H9 (cell line): ENCODE measurements at regions not wholly inside any gene's neighbourhood (a gene's known extent, or its start where the extent isn't known, plus 50 kb on each side); places are given as distances from the start of the nearest gene placed in this dataset.

Experiments used
- DNase-seq: peaks from one replicate; pipeline ENCODE4 v3.0.0-alpha.2; 2017
- H2AFZ ChIP-seq: one replicate; pipeline ENCODE4 v1.6.1; 2013; ENCODE audit warnings: mild to moderate bottlenecking, low read length, control low read depth, moderate library complexity
- H2AK5ac ChIP-seq: 2 replicates; pipeline ENCODE4 v1.6.1; 2013; ENCODE audit warnings: low read length, control low read depth, mixed read lengths; ENCODE audit not compliant: insufficient read length
- H2BK120ac ChIP-seq: one replicate; pipeline ENCODE4 v1.6.1; 2013; ENCODE audit warnings: low read depth, mild to moderate bottlenecking, low read length, control low read depth, inconsistent platforms; ENCODE audit not compliant: poor library complexity, severe bottlenecking
- H2BK12ac ChIP-seq: 2 replicates; pipeline ENCODE4 v1.6.1; 2013; ENCODE audit warnings: low read length, control low read depth, mixed read lengths, low read depth; ENCODE audit not compliant: insufficient read length
- H2BK15ac ChIP-seq: 2 replicates; pipeline ENCODE4 v1.6.1; 2013; ENCODE audit warnings: low read depth, low read length, control low read depth
- H2BK20ac ChIP-seq: one replicate; pipeline ENCODE4 v1.6.1; 2013; ENCODE audit warnings: low read depth, mild to moderate bottlenecking, low read length, control low read depth, inconsistent platforms; ENCODE audit not compliant: poor library complexity, severe bottlenecking
- H2BK5ac ChIP-seq: 2 replicates; pipeline ENCODE4 v1.6.1; 2013; ENCODE audit warnings: low read length, control low read depth, mixed read lengths; ENCODE audit not compliant: insufficient read length
- H3K14ac ChIP-seq: 2 replicates; pipeline ENCODE4 v1.6.1; 2013; ENCODE audit warnings: low read length, control low read depth; ENCODE audit not compliant: insufficient read depth
- H3K18ac ChIP-seq: 2 replicates; pipeline ENCODE4 v1.6.1; 2013; ENCODE audit warnings: low read depth, mild to moderate bottlenecking, mixed read lengths, low read length, control low read depth; ENCODE audit not compliant: insufficient read length
- H3K23ac ChIP-seq: 2 replicates; pipeline ENCODE4 v1.6.1; 2013; ENCODE audit warnings: low read length, control low read depth, mixed read lengths, low read depth; ENCODE audit not compliant: insufficient read length
- H3K23me2 ChIP-seq: 2 replicates; pipeline ENCODE4 v1.6.1; 2013; ENCODE audit warnings: low read depth, mild to moderate bottlenecking, mixed read lengths, low read length, control low read depth; ENCODE audit not compliant: insufficient read length, poor library complexity, severe bottlenecking
- H3K27ac ChIP-seq: 2 replicates; pipeline ENCODE4 v1.5.1; 2013; ENCODE audit warnings: low read length, control low read depth, mixed read lengths, low read depth; ENCODE audit not compliant: insufficient read length
- H3K27me3 ChIP-seq: 2 replicates; pipeline ENCODE4 v1.6.1; 2013; ENCODE audit warnings: low read length, control low read depth, inconsistent platforms; ENCODE audit not compliant: insufficient read depth
- H3K4ac ChIP-seq: 2 replicates; pipeline ENCODE4 v1.6.1; 2013; ENCODE audit warnings: low read depth, mild to moderate bottlenecking, control low read depth, inconsistent platforms, low read length, moderate library complexity
- H3K4me1 ChIP-seq: 2 replicates; pipeline ENCODE4 v1.6.1; 2013; ENCODE audit warnings: low read length, control low read depth, inconsistent platforms; ENCODE audit not compliant: insufficient read depth
- H3K4me2 ChIP-seq: 2 replicates; pipeline ENCODE4 v1.6.1; 2013; ENCODE audit warnings: low read length, control low read depth, mixed read lengths; ENCODE audit not compliant: insufficient read length, insufficient read depth
- H3K56ac ChIP-seq: 2 replicates; pipeline ENCODE4 v1.6.1; 2013; ENCODE audit warnings: low read depth, mild to moderate bottlenecking, mixed read lengths, low read length, control low read depth; ENCODE audit not compliant: insufficient read length
- H3K79me1 ChIP-seq: 2 replicates; pipeline ENCODE4 v1.6.1; 2013; ENCODE audit warnings: low read depth, mild to moderate bottlenecking, moderate library complexity, low read length, control low read depth, inconsistent platforms; ENCODE audit not compliant: insufficient read depth, poor library complexity, severe bottlenecking
- H3K79me2 ChIP-seq: 2 replicates; pipeline ENCODE4 v1.6.1; 2013; ENCODE audit warnings: low read length, control low read depth, inconsistent platforms; ENCODE audit not compliant: insufficient read depth
- H3K9ac ChIP-seq: 2 replicates; pipeline ENCODE4 v1.6.1; 2013; ENCODE audit warnings: low read length, control low read depth, mixed read lengths; ENCODE audit not compliant: insufficient read length; ENCODE audit errors: extremely low read depth
- H3K9me3 ChIP-seq: one replicate; pipeline ENCODE4 v1.6.1; 2013; ENCODE audit warnings: low read depth, low read length, inconsistent platforms; ENCODE audit not compliant: control insufficient read depth
- H3T11ph ChIP-seq: one replicate; pipeline ENCODE4 v1.6.1; 2013; ENCODE audit warnings: mild to moderate bottlenecking, low read length, control low read depth, inconsistent platforms
- H4K20me1 ChIP-seq: one replicate; pipeline ENCODE4 v1.6.1; 2013; ENCODE audit not compliant: control insufficient read depth, insufficient read length, insufficient read depth
- H4K5ac ChIP-seq: 2 replicates; pipeline ENCODE4 v1.6.1; 2013; ENCODE audit warnings: low read depth, mild to moderate bottlenecking, mixed read lengths, low read length, control low read depth; ENCODE audit not compliant: insufficient read length
- H4K8ac ChIP-seq: replicated peaks from 2 replicates; pipeline ENCODE4 v1.6.1; 2013; ENCODE audit warnings: low read length, control low read depth, mixed read lengths, low read depth; ENCODE audit not compliant: insufficient read length
- H4K91ac ChIP-seq: 2 replicates; pipeline ENCODE4 v1.6.1; 2013; ENCODE audit warnings: low read depth, mild to moderate bottlenecking, moderate library complexity, mixed read lengths, low read length, control low read depth; ENCODE audit not compliant: insufficient read length
- H3K27ac Mint-ChIP-seq, 3 experiments: 2 replicates in 2 of 3; 3 replicates in 1 of 3; pipeline ENCODE4 v1.8.0; 2020 to 2021; ENCODE audit warnings: mixed read lengths in 3 of 3, mild to moderate bottlenecking in 1 of 3, moderate library complexity in 1 of 3
- H3K27me3 Mint-ChIP-seq: 2 replicates; pipeline ENCODE4 v1.8.0; 2021; ENCODE audit warnings: low read depth, mild to moderate bottlenecking, moderate library complexity, mixed read lengths
- H3K36me3 Mint-ChIP-seq, 3 experiments: 2 replicates in 2 of 3; 3 replicates in 1 of 3; pipeline ENCODE4 v1.8.0; 2020 to 2021; ENCODE audit warnings: low read depth in 3 of 3, mixed read lengths in 3 of 3; ENCODE audit not compliant: insufficient read depth in 1 of 3
- H3K4me1 Mint-ChIP-seq, 2 experiments: 2 replicates each; pipeline ENCODE4 v1.8.0; 2020; ENCODE audit warnings: mixed read lengths in 2 of 2
- H3K4me3 Mint-ChIP-seq, 2 experiments: 2 replicates in 1 of 2; 3 replicates in 1 of 2; pipeline ENCODE4 v1.8.0; 2020 to 2021; ENCODE audit warnings: mild to moderate bottlenecking in 2 of 2, mixed read lengths in 2 of 2, moderate library complexity in 1 of 2
- H3K9me3 Mint-ChIP-seq, 2 experiments: 2 replicates in 1 of 2; 3 replicates in 1 of 2; pipeline ENCODE4 v1.8.0; 2020; ENCODE audit warnings: mild to moderate bottlenecking in 2 of 2, mixed read lengths in 2 of 2, moderate library complexity in 1 of 2
- CTCF ChIP-seq: fragments of 200-600 bp; sonication (generic); conservative IDR thresholded peaks from 3 replicates; pipeline ENCODE4 v1.8.0; 2021; ENCODE audit warnings: antibody characterized with exemption, mild to moderate bottlenecking
- WGBS: extraction: QIAGEN DNeasy Blood & Tissue Kit; methylation state at CpG from one replicate; pipeline ENCODE4 v1.1.7; 2013; ENCODE audit warnings: missing lambda C conversion rate, low lambda C conversion rate, mixed read lengths; ENCODE audit not compliant: insufficient read length; ENCODE audit errors: extremely low coverage; 5-methylcytosine and 5-hydroxymethylcytosine counted together

GRCh38 chr3:124443446-124443845 lies 286.8 kb upstream of the UMPS start:
- H2AFZ ChIP-seq = no peak overlapping the region
- H3T11ph ChIP-seq = no peak overlapping the region
- no peak overlapping the region for H3K18ac ChIP-seq
- H3K36me3 Mint-ChIP-seq = no peaks in the 10 kb centered on the region; a peak in 1 of 7 replicates
- H3K9me3 Mint-ChIP-seq = no peaks in the 10 kb centered on the region
- H3K14ac ChIP-seq = no peak overlapping the region
- no peak for DNase-seq
- H3K4me1 ChIP-seq = no peaks in the 10 kb centered on the region
- no peak overlapping the region for H3K4ac ChIP-seq
- no peak overlapping the region for H3K23ac ChIP-seq
- H3K27me3 ChIP-seq = no peaks in the 10 kb centered on the region
- no peak overlapping the region for H2BK12ac ChIP-seq
- H3K4me2 ChIP-seq = no peak overlapping the region
- H4K20me1 ChIP-seq = no peaks in the 10 kb centered on the region
- H2BK120ac ChIP-seq = no peak overlapping the region
- no peak overlapping the region for H4K8ac ChIP-seq
- WGBS = no CpG with 5 or more reads among the region's 1 CpG
- H3K27ac ChIP-seq = no peak overlapping the region
- H3K56ac ChIP-seq = no peak overlapping the region
- no peak overlapping the region for H4K5ac ChIP-seq
- no peak overlapping the region for H2AK5ac ChIP-seq
- no peak overlapping the region for H4K91ac ChIP-seq
- H3K9me3 ChIP-seq = no peaks in the 10 kb centered on the region
- no peaks in the 10 kb centered on the region for H3K27me3 Mint-ChIP-seq
- H3K4me3 Mint-ChIP-seq = no peak overlapping the region
- peaks cover 32 to 37% of the 10 kb centered on the region in 2 experiments for H3K4me1 Mint-ChIP-seq
- H3K9ac ChIP-seq = no peak overlapping the region
- H2BK15ac ChIP-seq = no peak overlapping the region
- no peak overlapping the region for H2BK20ac ChIP-seq
- TF ChIP-seq CTCF = no peak
- no peaks in the 10 kb centered on the region for H3K23me2 ChIP-seq
- no peak overlapping the region for H2BK5ac ChIP-seq
- H3K79me1 ChIP-seq = no peaks in the 10 kb centered on the region
- no peak overlapping the region for H3K27ac Mint-ChIP-seq
- no peaks in the 10 kb centered on the region for H3K79me2 ChIP-seq
